AG09319 (cell line): ENCODE measurements at regions not wholly inside any gene's neighbourhood (a gene's known extent, or its start where the extent isn't known, plus 50 kb on each side); places are given as distances from the start of the nearest gene placed in this dataset.
A peak's percentile ranks its signal among the peaks of the same experiment; 100 is the strongest.

ENCODE experiments used
- DNase-seq: peaks from one replicate; pipeline ENCODE4 v3.0.0-alpha.2; 2010; ENCODE audit warnings: low read depth; ENCODE audit errors: extremely low read depth
- CTCF ChIP-seq: IDR thresholded peaks from 2 replicates; pipeline ENCODE4 v1.5.1; 2011; ENCODE audit warnings: low read depth, mild to moderate bottlenecking, inconsistent platforms, low read length, moderate library complexity

- DNase-seq, result peak; percentile 48
- TF ChIP-seq CTCF, result no peak
These were observed 592.2 kb upstream of the SYT4 start for GRCh38 chr18:43869451-43870008.

- no peak for TF ChIP-seq CTCF
These were observed 593.3 kb upstream of the SYT4 start for GRCh38 chr18:43870626-43871025.

GRCh38 chr18:43875511-43875910, 598.2 kb upstream of the SYT4 start:
- TF ChIP-seq CTCF, result no peak
- DNase-seq, result no peak

More at GRCh38 chr18:43870626-43871025, 593.3 kb upstream of the SYT4 start:
- DNase-seq, result no peak

DNA sequence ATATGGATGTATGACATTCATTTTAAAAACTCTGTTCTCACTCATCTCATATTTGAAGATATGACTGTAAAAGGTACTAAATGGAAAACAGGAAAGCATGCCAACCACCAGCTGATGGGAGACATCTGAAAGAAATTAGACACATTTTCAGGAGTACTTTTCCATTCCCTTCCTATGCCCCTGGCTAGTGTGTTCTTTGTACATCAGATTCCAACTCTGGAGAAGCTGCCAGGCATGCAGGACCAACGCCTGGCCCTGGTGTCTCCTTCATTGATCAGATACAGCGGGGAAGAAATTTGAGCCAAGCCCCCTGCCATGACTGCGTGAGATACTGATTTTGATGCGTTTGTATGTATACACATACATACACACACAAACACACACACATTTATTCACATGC, 599.0 kb upstream of the SYT4 start:
- TF ChIP-seq CTCF, result no peak
- no peak for DNase-seq

DNA sequence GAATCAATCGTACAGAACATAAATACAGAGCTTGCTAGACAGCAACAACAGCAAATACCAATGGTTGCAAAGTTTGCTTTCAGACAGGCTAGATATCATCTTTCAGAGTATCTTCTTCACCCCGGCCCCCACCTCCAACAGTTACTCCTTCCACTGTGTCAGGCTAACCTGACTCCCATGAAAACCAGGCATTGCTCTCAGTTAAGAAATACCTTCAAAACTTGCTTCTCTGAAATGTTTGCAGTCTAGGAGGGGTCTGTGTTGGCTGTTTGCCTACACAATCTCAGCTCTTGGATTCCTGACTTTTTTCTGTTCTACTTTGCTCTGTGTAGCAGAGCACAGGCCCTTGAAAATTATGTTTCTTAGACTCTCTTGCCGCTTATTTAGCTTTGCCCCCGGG, 599.5 kb upstream of the SYT4 start:
- TF ChIP-seq CTCF, result no peak
- DNase-seq, result no peak

DNA sequence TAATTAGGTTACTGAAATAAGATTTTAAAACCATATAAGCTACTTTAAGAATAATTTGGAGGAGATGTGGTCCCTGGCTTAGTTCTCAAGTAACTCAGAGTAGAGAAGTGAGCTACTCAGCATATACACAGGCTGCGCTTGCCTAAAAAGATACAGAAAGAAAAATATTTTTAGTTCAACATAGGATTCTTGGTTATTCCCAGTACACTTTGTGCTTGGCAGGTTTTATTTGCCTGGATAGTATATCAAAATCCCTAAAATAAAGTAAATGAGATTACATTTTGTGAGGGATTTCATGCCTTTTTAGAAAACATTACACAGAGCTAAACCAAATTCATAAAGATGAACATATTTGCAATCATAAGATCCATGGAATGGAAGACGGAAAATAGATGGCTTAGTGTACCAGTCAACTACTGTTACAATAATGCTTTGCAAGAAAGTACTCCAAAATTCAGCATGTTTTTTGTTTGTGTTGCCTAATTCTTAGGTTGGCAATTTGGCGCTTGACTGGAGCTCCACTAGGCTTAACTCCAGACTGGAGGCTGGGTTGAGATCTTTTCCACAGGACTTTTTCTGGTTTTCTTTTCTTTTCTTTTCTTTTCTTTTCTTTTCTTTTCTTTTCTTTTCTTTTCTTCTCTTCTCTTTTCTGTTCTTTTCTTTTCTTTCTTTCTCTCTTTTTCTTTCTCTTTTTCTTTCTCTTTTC, 600.5 kb upstream of the SYT4 start:
- no peak for TF ChIP-seq CTCF
- no peak for DNase-seq

DNA sequence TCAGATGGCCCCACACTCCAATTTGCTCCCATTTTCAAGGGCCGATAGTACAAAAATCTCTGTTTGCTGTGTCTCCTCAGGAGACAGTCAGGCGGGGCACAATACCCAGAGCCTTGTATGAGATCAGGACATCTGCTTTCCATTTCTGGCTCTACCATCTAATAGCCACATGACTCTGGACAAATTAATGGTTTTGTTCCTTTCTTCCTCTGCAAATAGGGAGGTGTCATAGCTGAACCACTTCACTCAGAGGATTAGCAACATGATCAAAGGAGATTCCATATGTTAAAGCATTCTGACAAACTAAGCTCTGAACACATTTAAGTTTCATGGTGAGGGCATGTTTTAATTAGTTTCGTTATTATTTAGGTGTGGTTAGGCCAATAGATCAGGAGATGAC, 602.1 kb upstream of the SYT4 start:
- no peak for DNase-seq
- no peak for TF ChIP-seq CTCF
